ENCODE measurements at regions not wholly inside any gene's neighbourhood (a gene's known extent, or its start where the extent isn't known, plus 50 kb on each side); places are given as distances from the start of the nearest gene placed in this dataset.

GRCh38 chr3:163043074-163043473 is 1546.5 kb downstream of the OTOL1 start:
- TF ChIP-seq EZH2 (IDR thresholded peaks at IDR 0.05) (no peak), EZH2phosphoT487 (IDR thresholded peaks at IDR 0.05) (no peak)
- TF ChIP-seq, protein P1, sequence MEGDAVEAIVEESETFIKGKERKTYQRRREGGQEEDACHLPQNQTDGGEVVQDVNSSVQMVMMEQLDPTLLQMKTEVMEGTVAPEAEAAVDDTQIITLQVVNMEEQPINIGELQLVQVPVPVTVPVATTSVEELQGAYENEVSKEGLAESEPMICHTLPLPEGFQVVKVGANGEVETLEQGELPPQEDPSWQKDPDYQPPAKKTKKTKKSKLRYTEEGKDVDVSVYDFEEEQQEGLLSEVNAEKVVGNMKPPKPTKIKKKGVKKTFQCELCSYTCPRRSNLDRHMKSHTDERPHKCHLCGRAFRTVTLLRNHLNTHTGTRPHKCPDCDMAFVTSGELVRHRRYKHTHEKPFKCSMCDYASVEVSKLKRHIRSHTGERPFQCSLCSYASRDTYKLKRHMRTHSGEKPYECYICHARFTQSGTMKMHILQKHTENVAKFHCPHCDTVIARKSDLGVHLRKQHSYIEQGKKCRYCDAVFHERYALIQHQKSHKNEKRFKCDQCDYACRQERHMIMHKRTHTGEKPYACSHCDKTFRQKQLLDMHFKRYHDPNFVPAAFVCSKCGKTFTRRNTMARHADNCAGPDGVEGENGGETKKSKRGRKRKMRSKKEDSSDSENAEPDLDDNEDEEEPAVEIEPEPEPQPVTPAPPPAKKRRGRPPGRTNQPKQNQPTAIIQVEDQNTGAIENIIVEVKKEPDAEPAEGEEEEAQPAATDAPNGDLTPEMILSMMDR (IDR thresholded peaks at IDR 0.05) = peak; percentile 42
